ENCODE measurements at regions not wholly inside any gene's neighbourhood (a gene's known extent, or its start where the extent isn't known, plus 50 kb on each side); places are given as distances from the start of the nearest gene placed in this dataset.

GRCh38 chr6:21872749-21873148 lies 279.2 kb downstream of the SOX4 start:
- no peak for TF ChIP-seq POLR2A (IDR thresholded peaks at IDR 0.05)
- no peak for TF ChIP-seq CTCF (IDR thresholded peaks at IDR 0.05)
- TF ChIP-seq POLR2AphosphoS5 (IDR thresholded peaks at IDR 0.05), result no peak

All from breast epithelium (tissue), 3 donors.